Caco-2 (cell line): ENCODE measurements at regions not wholly inside any gene's neighbourhood (a gene's known extent, or its start where the extent isn't known, plus 50 kb on each side); places are given as distances from the start of the nearest gene placed in this dataset.

Experiments
- BruUV-seq: library from RNA; stranded (reverse); fragments of 400-500 nt; replicated peaks from 2 replicates; lab custom pipeline; 2021; lab: Mats Ljungman, UMichigan
- CTCF ChIA-PET: fragments of 300-600 bp; sonication (Branson Sonifier 250); formaldehyde crosslinking; loops from one replicate; lab custom pipeline; 2022; ENCODE audit warnings: antibody characterized with exemption; lab: Charles Lee
- POLR2A ChIA-PET: fragments of 300-600 bp; sonication (Branson Sonifier 250); formaldehyde crosslinking; loops from one replicate; lab custom pipeline; 2022; ENCODE audit warnings: antibody characterized with exemption; lab: Charles Lee
- DNase-seq, 2 experiments: peaks; one replicate each; pipeline versions ENCODE4 v3.0.0 to v3.0.0-alpha.2; 2020 to 2022
- H3K27me3 ChIP-seq: replicated peaks from 2 replicates; pipeline ENCODE4 v1.6.0; 2011; ENCODE audit warnings: low read length; ENCODE audit not compliant: control insufficient read depth, insufficient read depth
- H3K36me3 ChIP-seq: 2 replicates; pipeline ENCODE4 v1.5.1; 2011; ENCODE audit warnings: low read length; ENCODE audit not compliant: control insufficient read depth, insufficient read depth
- H3K4me1 ChIP-seq: fragments of 250-450 bp; sonication (Bioruptor Pico); 2 replicates; pipeline ENCODE4 v1.5.1; 2020; ENCODE audit warnings: mild to moderate bottlenecking
- H3K4me3 ChIP-seq: 2 replicates; pipeline ENCODE4 v1.5.1; 2011; ENCODE audit warnings: low read depth, mild to moderate bottlenecking, control low read depth, low read length
- H3K9me3 ChIP-seq: fragments of 250-450 bp; sonication (Bioruptor Pico); 2 replicates; pipeline ENCODE4 v1.5.1; 2020; ENCODE audit warnings: mild to moderate bottlenecking, moderate library complexity
- H3K27ac Mint-ChIP-seq: one replicate; pipeline ENCODE4 v1.8.0; 2022; ENCODE audit warnings: mixed read lengths; ENCODE audit not compliant: unreplicated experiment
- H3K27me3 Mint-ChIP-seq: one replicate; pipeline ENCODE4 v1.8.0; 2022; ENCODE audit warnings: mixed read lengths; ENCODE audit not compliant: insufficient read depth, unreplicated experiment
- H3K36me3 Mint-ChIP-seq: one replicate; pipeline ENCODE4 v1.8.0; 2022; ENCODE audit warnings: mild to moderate bottlenecking, mixed read lengths; ENCODE audit not compliant: insufficient read depth, unreplicated experiment
- H3K4me1 Mint-ChIP-seq: one replicate; pipeline ENCODE4 v1.8.0; 2022; ENCODE audit warnings: low read depth, mixed read lengths; ENCODE audit not compliant: unreplicated experiment
- H3K4me3 Mint-ChIP-seq: one replicate; pipeline ENCODE4 v1.8.0; 2022; ENCODE audit warnings: mild to moderate bottlenecking, moderate library complexity, mixed read lengths; ENCODE audit not compliant: unreplicated experiment
- H3K9me3 Mint-ChIP-seq: one replicate; pipeline ENCODE4 v1.8.0; 2022; ENCODE audit warnings: mixed read lengths; ENCODE audit not compliant: unreplicated experiment
- intact Hi-C: fragments of 100-400 bp; cut with micrococcal nuclease; formaldehyde crosslinking; loops from one replicate; pipeline ENCODE4 v1.10.0; 2022; ENCODE audit not compliant: unreplicated experiment
- TF ChIP-seq, protein P1 (sequence below), 2 experiments: fragments of 200-600 bp in 1 of 2; IDR thresholded peaks; 1 replicate in 1 of 2; 2 replicates in 1 of 2; pipeline versions ENCODE4 v1.5.1 to v1.8.0; 2011 to 2022; ENCODE audit warnings: antibody characterized with exemption in 1 of 2, control low read depth in 1 of 2, inconsistent platforms in 1 of 2, low read depth in 1 of 2, low read length in 1 of 2, mild to moderate bottlenecking in 1 of 2, moderate library complexity in 1 of 2; ENCODE audit not compliant: insufficient read depth in 1 of 2, severe bottlenecking in 1 of 2, unreplicated experiment in 1 of 2

DNA sequence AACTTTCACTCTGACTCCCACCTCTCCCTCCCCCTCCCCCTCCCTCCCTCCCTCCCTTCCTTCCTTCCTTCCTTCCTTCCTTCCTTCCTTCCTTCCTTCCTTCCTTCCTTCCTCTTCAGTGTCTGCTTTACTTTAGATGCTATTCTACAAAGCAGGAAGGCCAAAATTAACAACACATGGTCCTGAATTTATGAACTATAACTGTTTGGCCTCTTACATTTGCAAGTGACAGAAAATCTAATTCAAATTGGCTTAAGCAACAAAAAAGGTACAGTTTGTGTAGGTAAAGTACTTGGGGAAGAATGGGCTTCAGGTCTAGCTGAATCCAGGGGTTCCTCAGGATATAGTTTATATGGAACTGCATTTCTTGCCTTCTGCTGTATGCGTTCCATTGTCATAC is 673.0 kb downstream of the AACS start:
- no peaks in the 10 kb centered on the region for H3K36me3 Mint-ChIP-seq
- no peak overlapping the region for H3K27ac Mint-ChIP-seq
- Histone ChIP-seq H3K9me3 (no peaks in the 10 kb centered on the region; the same call in 1 of the 2 replicates), H3K4me1 (no peaks in the 10 kb centered on the region), H3K27me3 (no peaks in the 10 kb centered on the region), H3K4me3 (no peak overlapping the region), H3K36me3 (no peaks in the 10 kb centered on the region)
- intact Hi-C loops, result no loop called here
- peaks cover 10% of the 10 kb centered on the region for H3K9me3 Mint-ChIP-seq
- no peaks in the 10 kb centered on the region for H3K4me1 Mint-ChIP-seq
- no TSS peak for BruUV-seq
- ChIA-PET POLR2A (no interaction called here), CTCF (no interaction called here)
- DNase-seq, result no peak
- H3K27me3 Mint-ChIP-seq, result no peaks in the 10 kb centered on the region
- TF ChIP-seq, protein P1, sequence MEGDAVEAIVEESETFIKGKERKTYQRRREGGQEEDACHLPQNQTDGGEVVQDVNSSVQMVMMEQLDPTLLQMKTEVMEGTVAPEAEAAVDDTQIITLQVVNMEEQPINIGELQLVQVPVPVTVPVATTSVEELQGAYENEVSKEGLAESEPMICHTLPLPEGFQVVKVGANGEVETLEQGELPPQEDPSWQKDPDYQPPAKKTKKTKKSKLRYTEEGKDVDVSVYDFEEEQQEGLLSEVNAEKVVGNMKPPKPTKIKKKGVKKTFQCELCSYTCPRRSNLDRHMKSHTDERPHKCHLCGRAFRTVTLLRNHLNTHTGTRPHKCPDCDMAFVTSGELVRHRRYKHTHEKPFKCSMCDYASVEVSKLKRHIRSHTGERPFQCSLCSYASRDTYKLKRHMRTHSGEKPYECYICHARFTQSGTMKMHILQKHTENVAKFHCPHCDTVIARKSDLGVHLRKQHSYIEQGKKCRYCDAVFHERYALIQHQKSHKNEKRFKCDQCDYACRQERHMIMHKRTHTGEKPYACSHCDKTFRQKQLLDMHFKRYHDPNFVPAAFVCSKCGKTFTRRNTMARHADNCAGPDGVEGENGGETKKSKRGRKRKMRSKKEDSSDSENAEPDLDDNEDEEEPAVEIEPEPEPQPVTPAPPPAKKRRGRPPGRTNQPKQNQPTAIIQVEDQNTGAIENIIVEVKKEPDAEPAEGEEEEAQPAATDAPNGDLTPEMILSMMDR (IDR thresholded peaks at IDR 0.05; ENCODE audit: insufficient read depth in 1 of 2, low read depth in 1 of 2, low read length in 1 of 2, severe bottlenecking in 1 of 2, unreplicated experiment in 1 of 2), result no peak
- H3K4me3 Mint-ChIP-seq, result no peak overlapping the region

DNA sequence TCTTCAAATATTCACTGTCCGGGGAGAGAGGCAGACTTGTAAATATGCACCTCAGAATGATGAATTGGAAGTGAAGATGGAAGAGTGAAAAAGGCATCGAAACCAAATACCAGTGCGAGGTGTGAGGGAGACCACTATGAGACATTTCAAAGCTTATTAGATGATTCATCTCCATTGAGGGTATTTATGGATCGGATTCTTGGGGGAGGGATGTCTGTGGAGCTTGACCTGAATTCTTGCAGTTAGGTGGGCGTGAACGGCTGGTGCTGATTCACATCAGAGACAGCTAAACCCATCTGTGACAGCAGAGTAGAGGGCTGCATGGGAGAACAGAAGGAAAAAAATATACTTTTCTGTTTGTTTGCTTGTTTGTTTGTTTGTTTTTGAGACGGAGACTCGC is 677.2 kb downstream of the AACS start:
- Mint-ChIP-seq H3K4me1 (no peaks in the 10 kb centered on the region), H3K36me3 (no peaks in the 10 kb centered on the region), H3K27me3 (no peaks in the 10 kb centered on the region), H3K27ac (no peak overlapping the region), H3K4me3 (no peak overlapping the region), H3K9me3 (peaks cover 10% of the 10 kb centered on the region)
- ChIA-PET CTCF (interaction anchor here (0.9 kb wide), 1 partner anchor 43 kb away, joined by 3 read pairs; no protein-coding TSS in a partner anchor), POLR2A (no interaction called here)
- no TSS peak for BruUV-seq
- intact Hi-C loops, result no loop called here
- TF ChIP-seq, protein P1 (IDR thresholded peaks at IDR 0.05; ENCODE audit: insufficient read depth in 1 of 2, low read depth in 1 of 2, low read length in 1 of 2, severe bottlenecking in 1 of 2, unreplicated experiment in 1 of 2), result no peak
- no peak for DNase-seq
- Histone ChIP-seq H3K4me3 (no peak overlapping the region), H3K9me3 (no peaks in the 10 kb centered on the region), H3K4me1 (no peaks in the 10 kb centered on the region), H3K36me3 (no peaks in the 10 kb centered on the region), H3K27me3 (no peaks in the 10 kb centered on the region)

DNA sequence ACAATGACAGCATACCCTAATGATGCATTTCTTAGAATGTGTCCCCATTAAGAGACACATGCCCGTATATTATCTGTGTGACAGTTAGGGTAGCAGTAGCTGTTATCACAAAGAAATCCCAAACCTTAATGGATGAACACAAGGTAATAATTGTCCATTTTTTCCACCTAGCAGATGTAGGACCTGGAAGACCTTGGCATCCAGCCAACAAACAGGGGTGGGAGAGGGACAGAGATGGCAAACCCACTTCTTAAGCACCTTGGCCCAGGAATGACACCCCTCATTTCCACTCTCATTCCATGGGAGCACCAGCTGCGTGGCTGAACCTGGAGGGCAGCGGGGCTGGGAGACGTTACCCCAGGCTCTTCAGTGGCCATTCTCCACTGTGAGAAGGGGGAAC is 679.0 kb downstream of the AACS start:
- Histone ChIP-seq H3K4me3 (no peak overlapping the region), H3K4me1 (no peaks in the 10 kb centered on the region), H3K36me3 (no peaks in the 10 kb centered on the region), H3K9me3 (no peaks in the 10 kb centered on the region), H3K27me3 (no peaks in the 10 kb centered on the region)
- no TSS peak for BruUV-seq
- no peaks in the 10 kb centered on the region for H3K36me3 Mint-ChIP-seq
- no peaks in the 10 kb centered on the region for H3K9me3 Mint-ChIP-seq
- DNase-seq, result no peak
- no peak overlapping the region for H3K4me3 Mint-ChIP-seq
- TF ChIP-seq, protein P1 (IDR thresholded peaks at IDR 0.05; ENCODE audit: insufficient read depth in 1 of 2, low read depth in 1 of 2, low read length in 1 of 2, severe bottlenecking in 1 of 2, unreplicated experiment in 1 of 2), result no peak
- H3K27ac Mint-ChIP-seq, result no peak overlapping the region
- no peaks in the 10 kb centered on the region for H3K27me3 Mint-ChIP-seq
- H3K4me1 Mint-ChIP-seq, result no peaks in the 10 kb centered on the region
- ChIA-PET POLR2A (no interaction called here), CTCF (no interaction called here)
- intact Hi-C loops, result no loop called here
